Endothelial cell of umbilical vein (primary cell): ENCODE measurements at regions not wholly inside any gene's neighbourhood (a gene's known extent, or its start where the extent isn't known, plus 50 kb on each side); places are given as distances from the start of the nearest gene placed in this dataset.

Experiments used
- BruUV-seq: library from RNA; stranded (reverse); fragments of 400-500 nt; replicated peaks from 2 replicates; lab custom pipeline; 2021; lab: Mats Ljungman, UMichigan
- CTCF ChIA-PET: fragments of 300-600, 350-600 bp; sonication (Branson Sonifier 250); formaldehyde crosslinking; loops from one replicate; lab custom pipeline; 2021; ENCODE audit warnings: antibody characterized with exemption, inconsistent platforms; lab: Charles Lee
- POLR2A ChIA-PET: fragments of 300-600, 350-600 bp; sonication (Branson Sonifier 250); formaldehyde crosslinking; loops from one replicate; lab custom pipeline; 2021; ENCODE audit warnings: antibody characterized with exemption, inconsistent platforms; lab: Charles Lee
- DNase-seq: peaks from one replicate; pipeline ENCODE4 v3.0.0-alpha.2; 2011; ENCODE audit warnings: low read depth, low spot score
- FAIRE-seq: peaks from 2 replicates; lab custom pipeline; 2011; peaks lifted over from hg19 to GRCh38; lab: Jason Lieb, UNC
- H2AFZ ChIP-seq: 2 replicates; pipeline ENCODE4 v1.6.0; 2012; ENCODE audit warnings: low read depth, low read length, control low read depth, inconsistent platforms
- H3K27ac ChIP-seq: 2 replicates; pipeline ENCODE4 v1.5.1; 2011; ENCODE audit warnings: low read depth, mild to moderate bottlenecking, control low read depth, low read length, moderate library complexity; ENCODE audit not compliant: insufficient read depth
- H3K27me3 ChIP-seq, 2 experiments: 2 replicates each; pipeline versions ENCODE4 v1.6.0 to v1.6.1; 2011; ENCODE audit warnings: low read length in 2 of 2, mixed read lengths in 1 of 2; ENCODE audit not compliant: control insufficient read depth in 2 of 2, insufficient read depth in 2 of 2
- H3K36me3 ChIP-seq, 2 experiments: 2 replicates in 1 of 2; 3 replicates in 1 of 2; pipeline ENCODE4 v1.5.1; 2011; ENCODE audit warnings: low read length in 2 of 2, mild to moderate bottlenecking in 1 of 2, moderate library complexity in 1 of 2; ENCODE audit not compliant: control insufficient read depth in 2 of 2, insufficient read depth in 2 of 2; ENCODE audit errors: extremely low read depth in 1 of 2
- H3K4me1 ChIP-seq: 3 replicates; pipeline ENCODE4 v1.5.1; 2011; ENCODE audit warnings: mild to moderate bottlenecking, low read length; ENCODE audit not compliant: control insufficient read depth, insufficient read depth; ENCODE audit errors: extremely low read depth
- H3K4me2 ChIP-seq: 2 replicates; pipeline ENCODE4 v1.6.1; 2011; ENCODE audit warnings: low read length, control low read depth, mixed read lengths; ENCODE audit not compliant: insufficient read depth
- H3K4me3 ChIP-seq, 3 experiments: fragments of 200-600 bp in 1 of 3; sonication (generic), shearing (Covaris generic) in 1 of 3; replicated peaks in 1 of 3; 2 replicates each; pipeline ENCODE4 v1.5.1; 2011 to 2016; ENCODE audit warnings: control low read depth in 3 of 3, low read length in 3 of 3, mild to moderate bottlenecking in 2 of 3, inconsistent platforms in 1 of 3, low read depth in 1 of 3, moderate library complexity in 1 of 3; ENCODE audit not compliant: insufficient read depth in 1 of 3
- H3K79me2 ChIP-seq: 2 replicates; pipeline ENCODE4 v1.6.0; 2012; ENCODE audit warnings: low read length, inconsistent platforms; ENCODE audit not compliant: control insufficient read depth, insufficient read depth
- H3K9ac ChIP-seq: replicated peaks from 2 replicates; pipeline ENCODE3; 2011; ENCODE audit warnings: low read length, control low read depth; ENCODE audit not compliant: insufficient read depth; ENCODE audit errors: extremely low read depth
- H3K9me1 ChIP-seq: replicated peaks from 3 replicates; pipeline ENCODE4 v1.6.0; 2011; ENCODE audit warnings: mild to moderate bottlenecking, low read length; ENCODE audit not compliant: control insufficient read depth, insufficient read depth; ENCODE audit errors: extremely low read depth
- H3K9me3 ChIP-seq: replicated peaks from 2 replicates; pipeline ENCODE4 v1.5.1; 2012; ENCODE audit warnings: low read length, inconsistent platforms; ENCODE audit not compliant: control insufficient read depth, insufficient read depth
- H4K20me1 ChIP-seq: replicated peaks from 2 replicates; pipeline ENCODE3; 2011; ENCODE audit warnings: mild to moderate bottlenecking, low read length; ENCODE audit not compliant: control insufficient read depth, insufficient read depth; ENCODE audit errors: extremely low read depth
- CTCF ChIP-seq, 2 donors: IDR thresholded peaks; 1 replicate in 1 of 2; 2 replicates in 1 of 2; pipeline ENCODE4 v1.5.1; 2011; ENCODE audit warnings: low read length in 2 of 2, mild to moderate bottlenecking in 2 of 2, moderate library complexity in 2 of 2, control low read depth in 1 of 2, inconsistent platforms in 1 of 2, low read depth in 1 of 2; ENCODE audit not compliant: insufficient read depth in 1 of 2; ENCODE audit errors: extremely low read depth in 1 of 2
- EZH2 ChIP-seq: IDR thresholded peaks from 2 replicates; pipeline ENCODE4 v1.6.1; 2012; ENCODE audit warnings: borderline replicate concordance, low read depth, mild to moderate bottlenecking, moderate library complexity, low read length, inconsistent platforms; ENCODE audit not compliant: severe bottlenecking
- FOS ChIP-seq: IDR thresholded peaks from 2 replicates; pipeline ENCODE4 v1.6.1; 2011; ENCODE audit warnings: mild to moderate bottlenecking, low read length, moderate library complexity, borderline replicate concordance; ENCODE audit not compliant: insufficient read depth
- GATA2 ChIP-seq: IDR thresholded peaks from 2 replicates; pipeline ENCODE4 v1.7.0; 2011; ENCODE audit warnings: low read depth, mild to moderate bottlenecking, moderate library complexity, mixed read lengths, low read length; ENCODE audit not compliant: insufficient read length, insufficient read depth
- JUN ChIP-seq: IDR thresholded peaks from 2 replicates; pipeline ENCODE4 v1.6.1; 2011; ENCODE audit warnings: borderline replicate concordance, low read depth; ENCODE audit not compliant: insufficient read length, insufficient read depth
- MAX ChIP-seq: IDR thresholded peaks from 2 replicates; pipeline ENCODE4 v1.6.1; 2011; ENCODE audit not compliant: insufficient read depth, insufficient read length
- MYC ChIP-seq: IDR thresholded peaks from one replicate; pipeline ENCODE4 v1.6.1; 2011; ENCODE audit warnings: mild to moderate bottlenecking, low read depth, low read length
- POLR2A ChIP-seq: IDR thresholded peaks from 2 replicates; pipeline ENCODE4 v1.6.1; 2012; ENCODE audit warnings: low read depth, mild to moderate bottlenecking, control low read depth, low read length
- POLR2AphosphoS5 ChIP-seq: IDR thresholded peaks from 2 replicates; pipeline ENCODE4 v1.6.1; 2012; ENCODE audit warnings: low read depth, mild to moderate bottlenecking, control low read depth, low read length, moderate library complexity; ENCODE audit not compliant: insufficient read depth
- dilution Hi-C: fragments of 300-500 bp; cut with MboI; formaldehyde crosslinking; loops from one replicate; pipeline ENCODE4 v1.15.0; 2019; ENCODE audit warnings: low sequenced_read_pairs; ENCODE audit not compliant: extremely low pct_ligation_motif_present
- intact Hi-C: fragments of 100-400 bp; cut with micrococcal nuclease; formaldehyde crosslinking; loops from one replicate; pipeline ENCODE4 v1.10.0; 2022

GRCh38 chr3:157868946-157869345 lies 237.3 kb downstream of the SHOX2 start:
- Histone ChIP-seq H3K4me2 (no peak overlapping the region), H3K9me3 (no peaks in the 10 kb centered on the region), H3K9me1 (no peaks in the 10 kb centered on the region), H3K27ac (no peak overlapping the region), H3K36me3 (no peaks in the 10 kb centered on the region), H2AFZ (no peak overlapping the region), H4K20me1 (no peaks in the 10 kb centered on the region), H3K9ac (no peak overlapping the region), H3K4me1 (no peaks in the 10 kb centered on the region), H3K79me2 (no peaks in the 10 kb centered on the region), H3K27me3 (no peaks in the 10 kb centered on the region), H3K4me3 (no peak overlapping the region)
- CTCF ChIA-PET, result interaction anchor here (0.7 kb wide), 1 partner anchor 663 kb away, joined by 3 read pairs; no protein-coding TSS in a partner anchor
- TF ChIP-seq FOS (no peak), EZH2 (no peak), MYC (no peak), POLR2A (no peak), GATA2 (no peak), POLR2AphosphoS5 (no peak), MAX (no peak), CTCF (IDR thresholded peaks at IDR 0.05; ENCODE audit: extremely low read depth in 1 of 2, insufficient read depth in 1 of 2, low read depth in 1 of 2, low read length in 2 of 2) (no peak), JUN (no peak)
- intact Hi-C loops (no loop called here), dilution Hi-C loops (no loop called here)
- FAIRE-seq (no peak), DNase-seq (no peak)
- no TSS peak for BruUV-seq
- POLR2A ChIA-PET, result no interaction called here
